ENCODE measurements at regions not wholly inside any gene's neighbourhood (a gene's known extent, or its start where the extent isn't known, plus 50 kb on each side); places are given as distances from the start of the nearest gene placed in this dataset.

- Histone ChIP-seq H3K36me3 (replicated peaks; ENCODE audit: insufficient read depth, low read depth) (no peaks in the 10 kb centered on the region), H3K27ac (no peak overlapping the region), H3K79me2 (no peaks in the 10 kb centered on the region), H3K4me3 (no peak overlapping the region), H3K9me2 (replicated peaks; ENCODE audit: insufficient read depth) (no peaks in the 10 kb centered on the region), H3K9me3 (ENCODE audit: low read depth) (no peaks in the 10 kb centered on the region), H4K20me1 (ENCODE audit: insufficient read depth, poor library complexity, severe bottlenecking) (no peaks in the 10 kb centered on the region), H2AFZ (no peak overlapping the region), H3K4me1 (ENCODE audit: insufficient read depth) (peaks cover 11% of the 10 kb centered on the region), H3K4me2 (no peak overlapping the region), H3K27me3 (no peaks in the 10 kb centered on the region)
- no peak for TF ChIP-seq CTCF (IDR thresholded peaks at IDR 0.05; ENCODE audit: poor library complexity)
- TF ChIP-seq EZH2 (IDR thresholded peaks at IDR 0.05; ENCODE audit: borderline replicate concordance) = no peak
- TF ChIP-seq EZH2phosphoT487 (IDR thresholded peaks at IDR 0.05; ENCODE audit: low read depth, severe bottlenecking, unreplicated experiment) = no peak
- WGBS (ENCODE audit: low lambda C conversion rate, missing lambda C conversion rate) = 73% methylated on average over 7 of the region's 7 CpGs
- DNase-seq (ENCODE audit: low spot score) = no peak
Measured at GRCh38 chr9:107693625-107694326, 204.2 kb upstream of the KLF4 start.

- H3K27me3 ChIP-seq = no peaks in the 10 kb centered on the region
- no peaks in the 10 kb centered on the region for H4K20me1 ChIP-seq (ENCODE audit: insufficient read depth, poor library complexity, severe bottlenecking)
- H2AFZ ChIP-seq = no peak overlapping the region
- H3K36me3 ChIP-seq (replicated peaks; ENCODE audit: insufficient read depth, low read depth) = no peaks in the 10 kb centered on the region
- peak overlapping the region; percentile 30 for H3K27ac ChIP-seq
- DNase-seq (ENCODE audit: low spot score) = no peak
- no peak overlapping the region for H3K4me3 ChIP-seq
- no peaks in the 10 kb centered on the region for H3K9me3 ChIP-seq (ENCODE audit: low read depth)
- H3K4me2 ChIP-seq = no peak overlapping the region
- H3K79me2 ChIP-seq = no peaks in the 10 kb centered on the region
- WGBS (ENCODE audit: low lambda C conversion rate, missing lambda C conversion rate) = 60% methylated on average over 2 of the region's 2 CpGs
- no peaks in the 10 kb centered on the region for H3K9me2 ChIP-seq (replicated peaks; ENCODE audit: insufficient read depth)
- H3K4me1 ChIP-seq (ENCODE audit: insufficient read depth) = peaks cover 11% of the 10 kb centered on the region
- TF ChIP-seq EZH2 (IDR thresholded peaks at IDR 0.05; ENCODE audit: borderline replicate concordance) (no peak), EZH2phosphoT487 (IDR thresholded peaks at IDR 0.05; ENCODE audit: low read depth, severe bottlenecking, unreplicated experiment) (no peak), CTCF (IDR thresholded peaks at IDR 0.05; ENCODE audit: poor library complexity) (no peak)
Measured at GRCh38 chr9:107691664-107692063, 202.1 kb upstream of the KLF4 start.

- Histone ChIP-seq H3K9me3 (ENCODE audit: low read depth) (no peaks in the 10 kb centered on the region), H3K4me1 (ENCODE audit: insufficient read depth) (peaks cover 10% of the 10 kb centered on the region), H3K27me3 (no peaks in the 10 kb centered on the region), H3K9me2 (replicated peaks; ENCODE audit: insufficient read depth) (no peaks in the 10 kb centered on the region), H3K4me3 (no peak overlapping the region), H3K4me2 (no peak overlapping the region), H4K20me1 (ENCODE audit: insufficient read depth, poor library complexity, severe bottlenecking) (no peaks in the 10 kb centered on the region), H3K79me2 (no peaks in the 10 kb centered on the region), H2AFZ (no peak overlapping the region), H3K36me3 (replicated peaks; ENCODE audit: insufficient read depth, low read depth) (no peaks in the 10 kb centered on the region), H3K27ac (no peak overlapping the region)
- DNase-seq (ENCODE audit: low spot score) = no peak
- TF ChIP-seq EZH2 (IDR thresholded peaks at IDR 0.05; ENCODE audit: borderline replicate concordance) (no peak), EZH2phosphoT487 (IDR thresholded peaks at IDR 0.05; ENCODE audit: low read depth, severe bottlenecking, unreplicated experiment) (no peak), CTCF (IDR thresholded peaks at IDR 0.05; ENCODE audit: poor library complexity) (no peak)
- 67% methylated on average over 5 of the region's 5 CpGs for WGBS (ENCODE audit: low lambda C conversion rate, missing lambda C conversion rate)
Measured at GRCh38 chr9:107690021-107690420, 200.5 kb upstream of the KLF4 start.
